ENCODE measurements at regions not wholly inside any gene's neighbourhood (a gene's known extent, or its start where the extent isn't known, plus 50 kb on each side); places are given as distances from the start of the nearest gene placed in this dataset.

- TF ChIP-seq CTCF (IDR thresholded peaks at IDR 0.05; ENCODE audit: low read depth, low read length, missing input control) (no peak), REST (IDR thresholded peaks at IDR 0.05) (no peak)
Measured at GRCh38 chr6:53984581-53984980, 126.7 kb upstream of the MLIP start.
